ENCODE measurements at regions not wholly inside any gene's neighbourhood (a gene's known extent, or its start where the extent isn't known, plus 50 kb on each side); places are given as distances from the start of the nearest gene placed in this dataset.

DNA sequence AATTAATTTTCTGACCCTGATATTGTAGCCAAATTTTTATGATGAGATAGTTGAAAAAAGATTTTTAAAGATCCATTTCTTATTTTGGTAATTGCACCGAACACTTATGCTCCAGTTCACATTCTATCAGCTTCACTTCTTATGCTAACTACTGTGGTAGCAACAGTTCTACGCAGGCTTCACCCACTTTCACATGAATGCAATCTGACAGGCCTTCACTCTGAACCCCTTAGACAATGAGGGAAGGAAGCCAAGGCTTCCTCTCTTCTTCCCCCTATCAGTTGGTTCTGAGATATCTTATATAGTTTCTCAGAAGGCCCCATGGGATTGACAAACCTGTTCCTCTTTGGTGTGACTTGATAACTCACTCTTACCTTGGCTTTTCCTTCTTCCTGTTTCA is 185.8 kb downstream of the CETN3 start:
- H3K18ac ChIP-seq (ENCODE audit: extremely low read depth, low read length): no peak overlapping the region
- H3K79me1 ChIP-seq (ENCODE audit: low read depth, low read length): no peaks in the 10 kb centered on the region
- ChIA-PET CTCF (ENCODE audit: partially characterized antibody) (no interaction called here), POLR2A (ENCODE audit: partially characterized antibody) (no interaction called here)
- H3K27me3 ChIP-seq (replicated peaks in 1 of 4; ENCODE audit: control insufficient read depth in 3 of 4, extremely low read depth in 1 of 4, insufficient read depth in 3 of 4, low read length in 3 of 4): no peaks in the 10 kb centered on the region
- no peak overlapping the region for H3K4me2 ChIP-seq (ENCODE audit: insufficient read depth in 1 of 2, low read depth in 2 of 2, low read length in 2 of 2)
- no peaks in the 10 kb centered on the region for H3K4me1 ChIP-seq (replicated peaks in 1 of 4; ENCODE audit: control insufficient read depth in 3 of 4, insufficient read depth in 4 of 4, low read length in 3 of 4)
- no peak overlapping the region for H3K9ac ChIP-seq (replicated peaks in 1 of 4; ENCODE audit: extremely low read depth in 1 of 4, low read depth in 3 of 4, low read length in 3 of 4)
- no peak overlapping the region for H3K4ac ChIP-seq (replicated peaks; ENCODE audit: insufficient read length, low read depth, low read length)
- no peak overlapping the region for H3K4me3 ChIP-seq (ENCODE audit: extremely low read depth in 1 of 4, insufficient read depth in 2 of 4, low read depth in 3 of 4, low read length in 4 of 4)
- H3K79me2 ChIP-seq (ENCODE audit: control insufficient read depth in 1 of 2, insufficient read depth in 2 of 2, low read length in 2 of 2): no peaks in the 10 kb centered on the region
- FAIRE-seq (no peak), DNase-seq (ENCODE audit: low read depth in 1 of 2, low spot score in 2 of 2) (no peak)
- H3K14ac ChIP-seq (ENCODE audit: insufficient read length): no peak overlapping the region
- no peak overlapping the region for H3K23ac ChIP-seq (ENCODE audit: insufficient read length)
- H3K36me3 ChIP-seq (ENCODE audit: control insufficient read depth in 2 of 4, insufficient read depth in 4 of 4, low read length in 3 of 4): no peaks in the 10 kb centered on the region
- no peak overlapping the region for H2BK120ac ChIP-seq (replicated peaks; ENCODE audit: low read depth, low read length)
- no peak overlapping the region for H2BK5ac ChIP-seq (ENCODE audit: low read depth, low read length)
- H4K20me1 ChIP-seq (replicated peaks in 1 of 2; ENCODE audit: control insufficient read depth in 1 of 2, insufficient read depth in 2 of 2, low read length in 2 of 2): no peaks in the 10 kb centered on the region
- no peak overlapping the region for H4K8ac ChIP-seq (ENCODE audit: extremely low read depth, insufficient read depth, low read length)
- no peak overlapping the region for H4K5ac ChIP-seq (ENCODE audit: insufficient read length, low read depth, low read length)
- no peaks in the 10 kb centered on the region for H3K23me2 ChIP-seq (ENCODE audit: low read depth, low read length)
- H3K9me3 ChIP-seq (ENCODE audit: insufficient read depth in 2 of 2, low read depth in 1 of 2, low read length in 1 of 2): no peaks in the 10 kb centered on the region
- WGBS, 2 experiments (ENCODE audit: extremely low coverage in 1 of 2, insufficient coverage in 1 of 2, insufficient read length in 1 of 2, insufficient replicate concordance in 2 of 2, low coverage in 1 of 2, low lambda C conversion rate in 2 of 2, missing lambda C conversion rate in 1 of 2): 86% methylated on average over 2 of the region's 2 CpGs; no CpG with 5 or more reads in 1 of the 2 experiments
- H2AFZ ChIP-seq (ENCODE audit: low read length): 0 out of 2 replicates have a peak overlapping the region, but pooled peaks have one; percentile 3
- H2BK12ac ChIP-seq (ENCODE audit: low read depth, low read length): no peak overlapping the region
- no peak overlapping the region for H2BK15ac ChIP-seq (ENCODE audit: low read length)
- no peak overlapping the region for H3K27ac ChIP-seq (ENCODE audit: low read depth, low read length)
- H2AK5ac ChIP-seq (ENCODE audit: low read depth, low read length): no peak overlapping the region
- no peak overlapping the region for H3K56ac ChIP-seq (replicated peaks; ENCODE audit: insufficient read length, low read depth, low read length)
- no peak overlapping the region for H4K91ac ChIP-seq (replicated peaks; ENCODE audit: insufficient read length, low read length)
- H2BK20ac ChIP-seq (ENCODE audit: low read length): no peak overlapping the region
- TF ChIP-seq SRF (IDR thresholded peaks at IDR 0.05; ENCODE audit: low read depth, low read length): no peak
- no peak for TF ChIP-seq YY1 (IDR thresholded peaks at IDR 0.05; ENCODE audit: low read depth, low read length)
- TF ChIP-seq RXRA (IDR thresholded peaks at IDR 0.05; ENCODE audit: insufficient read depth, low read depth, low read length): no peak
- TF ChIP-seq RNF2 (IDR thresholded peaks at IDR 0.05; ENCODE audit: borderline replicate concordance, low read depth, low read length, missing control alignments, poor library complexity, severe bottlenecking): no peak
- no peak for TF ChIP-seq GABPA (IDR thresholded peaks at IDR 0.05; ENCODE audit: borderline replicate concordance, insufficient read depth, low read length)
- no peak for TF ChIP-seq RFX5 (IDR thresholded peaks at IDR 0.05; ENCODE audit: borderline replicate concordance, low read depth, low read length)
- no peak for TF ChIP-seq EZH2 (IDR thresholded peaks at IDR 0.05; ENCODE audit: low read depth, low read length, severe bottlenecking)
- no peak for TF ChIP-seq SUZ12 (IDR thresholded peaks at IDR 0.05; ENCODE audit: low read length)
- no peak for TF ChIP-seq BRCA1 (IDR thresholded peaks at IDR 0.05; ENCODE audit: low read depth, low read length)
- no peak for TF ChIP-seq POLR2A (IDR thresholded peaks at IDR 0.05; ENCODE audit: control extremely low read depth in 1 of 2, low read depth in 2 of 2, low read length in 2 of 2)
- no peak for TF ChIP-seq SP1 (IDR thresholded peaks at IDR 0.05; ENCODE audit: low read depth, low read length)
- TF ChIP-seq BCL11A (IDR thresholded peaks at IDR 0.05; ENCODE audit: low read depth in 2 of 2, low read length in 2 of 2): no peak
- TF ChIP-seq NANOG (IDR thresholded peaks at IDR 0.05; ENCODE audit: insufficient read depth, low read depth, low read length, poor library complexity, severe bottlenecking): no peak
- TF ChIP-seq RAD21 (IDR thresholded peaks at IDR 0.05 in 1 of 2, conservative IDR thresholded peaks at IDR 0.05 in 1 of 2; ENCODE audit: low read depth in 2 of 2, low read length in 2 of 2): no peak
